Sigmoid colon (tissue), 4 donors: ENCODE measurements at regions not wholly inside any gene's neighbourhood (a gene's known extent, or its start where the extent isn't known, plus 50 kb on each side); places are given as distances from the start of the nearest gene placed in this dataset.

Source experiments
- CTCF ChIP-seq, 4 experiments: fragments of 450-650 bp in 3 of 4; fragments of 200-600 bp in 1 of 4; IDR thresholded peaks; one replicate each; pipeline ENCODE4 v1.5.1; 2016 to 2019; ENCODE audit warnings: antibody characterized with exemption in 4 of 4, mild to moderate bottlenecking in 3 of 4, moderate library complexity in 2 of 4
- EP300 ChIP-seq, 4 donors: sonication (generic); formaldehyde crosslinking; IDR thresholded peaks; one replicate each; pipeline ENCODE4 v1.6.1; 2017; ENCODE audit warnings: antibody characterized with exemption in 4 of 4
- POLR2A ChIP-seq, 2 donors: fragments of 450-650 bp; IDR thresholded peaks; one replicate each; pipeline ENCODE4 v1.6.1; 2016; ENCODE audit warnings: antibody characterized with exemption in 2 of 2, mild to moderate bottlenecking in 2 of 2, moderate library complexity in 2 of 2
- POLR2AphosphoS5 ChIP-seq, 4 donors: sonication (generic); formaldehyde crosslinking; IDR thresholded peaks; one replicate each; pipeline ENCODE4 v1.6.1; 2017; ENCODE audit warnings: antibody characterized with exemption in 4 of 4

- TF ChIP-seq CTCF (IDR thresholded peaks at IDR 0.05) (no peak), EP300 (IDR thresholded peaks at IDR 0.05) (no peak), POLR2AphosphoS5 (IDR thresholded peaks at IDR 0.05) (no peak), POLR2A (IDR thresholded peaks at IDR 0.05) (no peak)
Measured at GRCh38 chr13:29963089-29963488, 112.7 kb upstream of the UBL3 start.
